H1 (cell line): ENCODE measurements at regions not wholly inside any gene's neighbourhood (a gene's known extent, or its start where the extent isn't known, plus 50 kb on each side); places are given as distances from the start of the nearest gene placed in this dataset.

Experiments used
- CTCF ChIA-PET: fragments of 300-600 bp; sonication (Branson Sonifier 250); formaldehyde crosslinking; loops from one replicate; lab custom pipeline; 2021; ENCODE audit not compliant: partially characterized antibody; lab: Charles Lee
- POLR2A ChIA-PET: fragments of 300-600 bp; sonication (Branson Sonifier 250); formaldehyde crosslinking; loops from one replicate; lab custom pipeline; 2021; ENCODE audit warnings: inconsistent platforms; ENCODE audit not compliant: partially characterized antibody; lab: Charles Lee
- DNase-seq, 2 experiments: peaks; one replicate each; pipeline versions ENCODE4 v3.0.0 to v3.0.0-alpha.2; 2010 to 2022; ENCODE audit warnings: low spot score in 2 of 2, low read depth in 1 of 2, mixed read lengths in 1 of 2
- FAIRE-seq: peaks from 2 replicates; lab custom pipeline; 2011; peaks lifted over from hg19 to GRCh38; lab: Jason Lieb, UNC
- H2AFZ ChIP-seq: 2 replicates; pipeline ENCODE4 v1.8.1; 2012; ENCODE audit warnings: low read length, inconsistent platforms
- H2AK5ac ChIP-seq: 2 replicates; pipeline ENCODE4 v1.6.1; 2013; ENCODE audit warnings: low read depth, low read length
- H2BK120ac ChIP-seq: replicated peaks from 2 replicates; pipeline ENCODE3; 2013; ENCODE audit warnings: low read depth, low read length, inconsistent platforms
- H2BK12ac ChIP-seq: 2 replicates; pipeline ENCODE4 v1.6.1; 2013; ENCODE audit warnings: low read depth, low read length
- H2BK15ac ChIP-seq: 2 replicates; pipeline ENCODE4 v1.6.1; 2013; ENCODE audit warnings: low read length
- H2BK20ac ChIP-seq: 2 replicates; pipeline ENCODE4 v1.6.1; 2013; ENCODE audit warnings: low read length
- H2BK5ac ChIP-seq: 2 replicates; pipeline ENCODE4 v1.6.1; 2013; ENCODE audit warnings: low read depth, low read length
- H3K14ac ChIP-seq: 2 replicates; pipeline ENCODE4 v1.6.1; 2013; ENCODE audit warnings: inconsistent platforms; ENCODE audit not compliant: insufficient read length
- H3K18ac ChIP-seq: 2 replicates; pipeline ENCODE4 v1.6.1; 2013; ENCODE audit warnings: low read length; ENCODE audit errors: extremely low read depth
- H3K23ac ChIP-seq: 2 replicates; pipeline ENCODE4 v1.6.1; 2013; ENCODE audit warnings: inconsistent platforms; ENCODE audit not compliant: insufficient read length
- H3K23me2 ChIP-seq: 2 replicates; pipeline ENCODE4 v1.6.1; 2013; ENCODE audit warnings: low read depth, low read length
- H3K27ac ChIP-seq: 2 replicates; pipeline ENCODE4 v1.6.1; 2011; ENCODE audit warnings: low read depth, low read length, inconsistent platforms
- H3K27me3 ChIP-seq, 4 experiments: replicated peaks in 1 of 4; 1 replicate in 1 of 4; 2 replicates in 3 of 4; pipeline versions ENCODE4 v1.6.1 to v1.8.1; 2011 to 2013; ENCODE audit warnings: low read length in 3 of 4, mild to moderate bottlenecking in 3 of 4, inconsistent platforms in 2 of 4, mixed read lengths in 2 of 4, moderate library complexity in 1 of 4; ENCODE audit not compliant: control insufficient read depth in 3 of 4, insufficient read depth in 3 of 4; ENCODE audit errors: extremely low read depth in 1 of 4
- H3K36me3 ChIP-seq, 4 experiments: 2 replicates each; pipeline versions ENCODE4 v1.6.1 to v1.8.1; 2011 to 2013; ENCODE audit warnings: mild to moderate bottlenecking in 4 of 4, low read length in 3 of 4, moderate library complexity in 2 of 4, control low read depth in 1 of 4, inconsistent platforms in 1 of 4; ENCODE audit not compliant: insufficient read depth in 4 of 4, control insufficient read depth in 2 of 4
- H3K4ac ChIP-seq: replicated peaks from 2 replicates; pipeline ENCODE3; 2013; ENCODE audit warnings: low read length, low read depth, mixed read lengths, inconsistent platforms; ENCODE audit not compliant: insufficient read length
- H3K4me1 ChIP-seq, 4 experiments: replicated peaks in 1 of 4; 1 replicate in 1 of 4; 2 replicates in 3 of 4; pipeline versions ENCODE4 v1.6.1 to v1.8.1; 2011 to 2013; ENCODE audit warnings: low read length in 3 of 4, inconsistent platforms in 2 of 4, mixed read lengths in 1 of 4; ENCODE audit not compliant: insufficient read depth in 4 of 4, control insufficient read depth in 3 of 4
- H3K4me2 ChIP-seq, 2 experiments: 2 replicates each; pipeline versions ENCODE4 v1.6.1 to v1.8.1; 2011 to 2013; ENCODE audit warnings: low read depth in 2 of 2, low read length in 2 of 2, control low read depth in 1 of 2, inconsistent platforms in 1 of 2, mild to moderate bottlenecking in 1 of 2; ENCODE audit not compliant: insufficient read depth in 1 of 2
- H3K4me3 ChIP-seq, 4 experiments: fragments of 200-600, 300-600 bp in 1 of 4; sonication (generic), shearing (Covaris generic), sonication (Bioruptor Twin) in 1 of 4; 2 replicates each; pipeline versions ENCODE4 v1.5.1 to v1.8.1; 2011 to 2016; ENCODE audit warnings: low read length in 4 of 4, low read depth in 3 of 4, control low read depth in 2 of 4, inconsistent platforms in 2 of 4, mild to moderate bottlenecking in 2 of 4, mixed read lengths in 1 of 4, moderate library complexity in 1 of 4; ENCODE audit not compliant: insufficient read depth in 2 of 4; ENCODE audit errors: extremely low read depth in 1 of 4
- H3K56ac ChIP-seq: replicated peaks from 2 replicates; pipeline ENCODE3; 2013; ENCODE audit warnings: low read depth, mild to moderate bottlenecking, mixed read lengths, low read length, inconsistent platforms; ENCODE audit not compliant: insufficient read length
- H3K79me1 ChIP-seq: 2 replicates; pipeline ENCODE4 v1.6.1; 2013; ENCODE audit warnings: low read depth, low read length, control low read depth
- H3K79me2 ChIP-seq, 2 experiments: 2 replicates each; pipeline versions ENCODE4 v1.6.1 to v1.8.1; 2012 to 2013; ENCODE audit warnings: low read length in 2 of 2, mild to moderate bottlenecking in 2 of 2, inconsistent platforms in 1 of 2; ENCODE audit not compliant: insufficient read depth in 2 of 2, control insufficient read depth in 1 of 2
- H3K9ac ChIP-seq, 4 experiments: replicated peaks in 1 of 4; 1 replicate in 1 of 4; 2 replicates in 3 of 4; pipeline versions ENCODE4 v1.6.1 to v1.8.1; 2011 to 2013; ENCODE audit warnings: low read depth in 3 of 4, low read length in 3 of 4, control low read depth in 2 of 4, mild to moderate bottlenecking in 2 of 4, moderate library complexity in 2 of 4, inconsistent platforms in 1 of 4; ENCODE audit errors: extremely low read depth in 1 of 4
- H3K9me3 ChIP-seq, 2 experiments: 2 replicates each; pipeline versions ENCODE4 v1.6.1 to v1.8.1; 2012 to 2013; ENCODE audit warnings: mild to moderate bottlenecking in 2 of 2, moderate library complexity in 2 of 2, control low read depth in 1 of 2, inconsistent platforms in 1 of 2, low read depth in 1 of 2, low read length in 1 of 2, mixed read lengths in 1 of 2; ENCODE audit not compliant: insufficient read depth in 2 of 2
- H4K20me1 ChIP-seq, 2 experiments: replicated peaks in 1 of 2; 2 replicates each; pipeline versions ENCODE3 to v1.8.1; 2011 to 2013; ENCODE audit warnings: inconsistent platforms in 2 of 2, low read length in 2 of 2, mild to moderate bottlenecking in 1 of 2; ENCODE audit not compliant: insufficient read depth in 2 of 2, control insufficient read depth in 1 of 2
- H4K5ac ChIP-seq: 2 replicates; pipeline ENCODE4 v1.6.1; 2013; ENCODE audit warnings: low read length, low read depth, mixed read lengths, inconsistent platforms; ENCODE audit not compliant: insufficient read length
- H4K8ac ChIP-seq: 2 replicates; pipeline ENCODE4 v1.8.0; 2013; ENCODE audit warnings: mild to moderate bottlenecking, moderate library complexity, low read length, inconsistent platforms; ENCODE audit not compliant: insufficient read depth; ENCODE audit errors: extremely low read depth
- H4K91ac ChIP-seq: replicated peaks from 2 replicates; pipeline ENCODE3; 2013; ENCODE audit warnings: low read length, mixed read lengths, inconsistent platforms; ENCODE audit not compliant: insufficient read length
- HDAC2 ChIP-seq, 2 experiments: fragments of 300-600 bp in 1 of 2; sonication (generic) in 1 of 2; IDR thresholded peaks; 2 replicates each; pipeline ENCODE4 v1.6.1; 2011 to 2012; ENCODE audit warnings: low read depth in 2 of 2, low read length in 2 of 2, mild to moderate bottlenecking in 2 of 2, moderate library complexity in 2 of 2, borderline replicate concordance in 1 of 2, inconsistent platforms in 1 of 2
- KDM5A ChIP-seq: fragments of 200-600 bp; IDR thresholded peaks from 2 replicates; pipeline ENCODE4 v1.7.1; 2012; ENCODE audit warnings: mild to moderate bottlenecking, low read length, inconsistent platforms, mixed read lengths
- WGBS, 2 experiments: shearing (Covaris generic) in 1 of 2; methylation state at CpG; one replicate each; pipeline versions ENCODE4 v1.1.6 to v1.1.7; 2013 to 2015; ENCODE audit warnings: low lambda C conversion rate in 2 of 2, mixed read lengths in 2 of 2, inconsistent platforms in 1 of 2, low coverage in 1 of 2, missing lambda C conversion rate in 1 of 2; ENCODE audit not compliant: insufficient replicate concordance in 2 of 2, insufficient coverage in 1 of 2, insufficient read length in 1 of 2; ENCODE audit errors: extremely low coverage in 1 of 2, missing lambda C conversion rate in 1 of 2; 5-methylcytosine and 5-hydroxymethylcytosine counted together

- Histone ChIP-seq H3K4me1 (no peaks in the 10 kb centered on the region), H4K5ac (no peak overlapping the region), H3K27me3 (no peaks in the 10 kb centered on the region), H4K8ac (no peak overlapping the region), H3K79me2 (no peaks in the 10 kb centered on the region), H2BK5ac (no peak overlapping the region), H3K56ac (no peak overlapping the region), H3K9me3 (peaks cover 0 to 57% of the 10 kb centered on the region in 2 experiments; a peak in 2 of 4 replicates), H3K4ac (no peak overlapping the region), H4K91ac (no peak overlapping the region), H2AK5ac (no peak overlapping the region), H2BK15ac (no peak overlapping the region), H3K36me3 (no peaks in the 10 kb centered on the region), H3K14ac (no peak overlapping the region), H2BK120ac (no peak overlapping the region), H3K23ac (no peak overlapping the region), H3K9ac (no peak overlapping the region), H3K4me3 (no peak overlapping the region), H3K18ac (no peak overlapping the region), H2BK12ac (no peak overlapping the region), H2BK20ac (no peak overlapping the region), H3K23me2 (peaks cover 2% of the 10 kb centered on the region; the same call in 1 of the 2 replicates), H3K4me2 (no peak overlapping the region), H3K27ac (no peak overlapping the region), H2AFZ (no peak overlapping the region), H4K20me1 (no peaks in the 10 kb centered on the region), H3K79me1 (no peaks in the 10 kb centered on the region)
- FAIRE-seq, result no peak
- 89% methylated on average over 12 of the region's 17 CpGs; no CpG with 5 or more reads in 1 of the 2 experiments for WGBS, 2 experiments
- DNase-seq, result no peak
- no peak for TF ChIP-seq HDAC2 (IDR thresholded peaks at IDR 0.05; ENCODE audit: borderline replicate concordance in 1 of 2, low read depth in 2 of 2, low read length in 2 of 2)
- TF ChIP-seq KDM5A, result no peak
- ChIA-PET CTCF (no interaction called here), POLR2A (no interaction called here)
These were observed 1269.9 kb downstream of the FOXD4L5 start for GRCh38 chr9:64015136-64015535.
